LNCAP (cell line): ENCODE measurements at regions not wholly inside any gene's neighbourhood (a gene's known extent, or its start where the extent isn't known, plus 50 kb on each side); places are given as distances from the start of the nearest gene placed in this dataset.

Source experiments
- TF ChIP-seq, protein P1 (sequence below): fragments of 450-650 bp; IDR thresholded peaks from 2 replicates; pipeline ENCODE4 v1.5.1; 2017; ENCODE audit warnings: mild to moderate bottlenecking

DNA sequence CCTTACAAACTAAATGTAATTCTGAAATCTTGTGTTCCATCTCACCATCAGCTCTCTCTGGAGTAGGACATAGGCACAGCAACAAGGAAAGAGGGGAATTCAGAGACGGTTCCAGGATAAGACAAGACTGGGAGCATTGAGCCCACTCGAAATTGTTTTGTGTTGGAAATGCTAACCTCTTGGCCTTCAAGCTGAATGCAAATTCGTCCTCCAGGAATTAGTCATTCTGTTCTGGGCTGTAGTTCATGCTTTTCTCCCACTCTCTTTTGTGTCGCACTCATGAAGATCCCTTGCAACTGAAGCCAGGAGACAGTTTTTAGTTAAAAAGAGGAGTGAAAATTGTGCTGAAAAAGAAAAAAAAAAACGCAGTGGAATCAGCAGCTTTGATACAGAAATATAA is 121.7 kb upstream of the SEMA6A start:
- TF ChIP-seq, protein P1, sequence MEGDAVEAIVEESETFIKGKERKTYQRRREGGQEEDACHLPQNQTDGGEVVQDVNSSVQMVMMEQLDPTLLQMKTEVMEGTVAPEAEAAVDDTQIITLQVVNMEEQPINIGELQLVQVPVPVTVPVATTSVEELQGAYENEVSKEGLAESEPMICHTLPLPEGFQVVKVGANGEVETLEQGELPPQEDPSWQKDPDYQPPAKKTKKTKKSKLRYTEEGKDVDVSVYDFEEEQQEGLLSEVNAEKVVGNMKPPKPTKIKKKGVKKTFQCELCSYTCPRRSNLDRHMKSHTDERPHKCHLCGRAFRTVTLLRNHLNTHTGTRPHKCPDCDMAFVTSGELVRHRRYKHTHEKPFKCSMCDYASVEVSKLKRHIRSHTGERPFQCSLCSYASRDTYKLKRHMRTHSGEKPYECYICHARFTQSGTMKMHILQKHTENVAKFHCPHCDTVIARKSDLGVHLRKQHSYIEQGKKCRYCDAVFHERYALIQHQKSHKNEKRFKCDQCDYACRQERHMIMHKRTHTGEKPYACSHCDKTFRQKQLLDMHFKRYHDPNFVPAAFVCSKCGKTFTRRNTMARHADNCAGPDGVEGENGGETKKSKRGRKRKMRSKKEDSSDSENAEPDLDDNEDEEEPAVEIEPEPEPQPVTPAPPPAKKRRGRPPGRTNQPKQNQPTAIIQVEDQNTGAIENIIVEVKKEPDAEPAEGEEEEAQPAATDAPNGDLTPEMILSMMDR: no peak

DNA sequence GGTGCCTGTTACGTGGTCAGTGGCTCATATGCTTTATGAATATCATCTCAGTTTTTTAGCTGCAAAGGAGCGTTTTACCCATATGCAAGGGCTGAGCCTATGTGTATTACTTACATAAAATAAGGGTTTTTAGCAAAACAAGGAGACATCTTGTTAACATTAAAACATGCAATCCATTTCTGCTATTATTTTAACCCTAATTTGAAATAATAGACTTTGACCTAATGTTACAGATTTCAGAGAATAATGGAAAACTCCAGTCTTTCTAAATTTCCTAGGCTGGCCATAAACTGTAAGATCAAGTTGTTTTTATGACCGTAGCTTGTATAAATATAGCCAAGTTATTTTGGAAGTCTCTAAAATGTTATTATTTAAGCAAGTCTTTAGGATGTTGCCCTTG is 121.1 kb upstream of the SEMA6A start:
- TF ChIP-seq, protein P1: no peak

DNA sequence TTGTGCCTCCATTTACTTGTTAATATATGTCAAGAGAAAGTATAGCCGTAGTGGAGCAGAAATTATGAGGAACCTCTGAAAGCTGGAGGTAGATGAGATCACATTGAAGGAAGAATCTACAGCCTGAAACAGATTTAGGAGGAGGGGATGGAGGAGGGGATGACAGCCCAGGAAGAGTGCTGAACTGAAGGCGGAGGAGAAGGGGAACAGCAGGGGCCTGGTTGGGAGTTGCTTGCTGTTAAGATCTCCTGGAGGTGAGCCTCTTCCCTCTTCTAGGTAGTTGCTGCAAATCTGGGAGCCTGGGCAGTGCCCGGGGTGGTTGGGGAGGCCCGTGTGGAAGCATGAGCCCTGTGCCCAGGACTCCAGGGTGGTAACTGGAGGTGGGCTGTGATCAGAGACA is 111.8 kb upstream of the SEMA6A start:
- TF ChIP-seq, protein P1: no peak

DNA sequence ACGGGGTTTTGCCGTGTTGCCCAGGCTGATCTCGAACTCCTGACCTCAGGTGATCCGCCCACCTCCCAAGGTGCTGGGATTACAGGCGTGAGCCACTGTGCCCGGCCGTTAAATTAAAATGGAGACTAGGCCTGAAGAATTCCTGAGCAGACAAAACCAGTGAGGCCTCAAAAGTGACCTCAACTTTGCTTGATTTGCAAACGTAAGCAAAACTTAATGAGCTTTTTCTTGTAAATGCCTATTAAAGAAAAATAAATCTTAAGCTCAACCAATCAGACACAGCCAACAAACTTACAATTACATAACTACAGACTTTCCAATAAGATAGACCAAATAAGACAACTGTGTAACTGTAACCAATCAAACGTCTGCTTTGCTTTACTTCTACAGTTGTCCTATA is 111.3 kb upstream of the SEMA6A start:
- TF ChIP-seq, protein P1: no peak

DNA sequence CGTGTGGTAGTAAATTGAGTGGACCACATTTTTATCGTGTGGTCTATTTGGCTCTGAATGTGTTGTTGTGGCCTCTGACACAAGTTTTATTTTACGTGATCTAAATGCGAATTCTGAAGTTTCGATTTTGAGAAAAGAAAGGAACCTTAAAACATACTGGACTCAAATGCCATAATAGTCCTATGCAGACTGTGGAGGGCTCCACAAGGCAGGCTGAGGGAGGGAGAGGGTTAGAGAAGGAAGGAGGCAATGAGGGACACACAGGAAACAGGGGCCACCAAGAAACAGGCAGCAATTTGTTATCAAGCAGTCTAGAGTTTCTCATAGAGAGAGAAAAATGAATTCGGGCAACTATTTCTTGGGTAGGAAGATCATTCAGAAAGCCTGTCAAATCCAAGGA is 110.4 kb upstream of the SEMA6A start:
- TF ChIP-seq, protein P1: no peak

DNA sequence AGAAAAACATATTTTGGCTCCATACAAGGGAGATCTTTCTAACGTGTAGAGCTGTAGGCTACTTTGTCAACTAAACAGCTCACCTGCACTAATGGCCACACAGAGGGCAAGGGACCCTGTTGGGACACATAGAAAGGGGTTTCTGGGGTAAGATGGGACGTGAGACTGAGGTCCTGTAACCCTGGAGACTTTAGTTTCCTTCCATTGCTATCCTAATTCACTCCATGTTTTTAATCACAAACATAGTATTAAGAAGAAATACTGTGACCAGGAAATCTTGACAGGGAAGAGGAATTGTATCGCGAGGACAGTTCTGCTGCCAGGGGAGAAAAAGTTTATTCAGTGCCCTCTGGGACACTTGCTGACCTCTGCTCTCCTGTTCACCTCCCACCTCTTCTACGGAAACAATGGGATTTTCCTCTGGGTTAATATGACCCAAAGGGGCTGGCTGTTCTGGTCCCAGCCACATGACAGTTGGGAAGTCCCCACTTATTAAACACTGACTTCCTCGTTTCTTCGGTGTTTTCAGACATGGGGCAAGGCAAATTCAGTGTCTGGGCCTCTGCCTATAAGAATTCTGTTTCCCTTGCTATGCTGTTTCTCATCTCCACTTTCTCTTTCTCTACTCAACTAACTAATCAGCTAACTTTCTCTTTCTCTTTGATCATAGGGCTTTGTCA is 106.9 kb upstream of the SEMA6A start:
- TF ChIP-seq, protein P1: no peak

DNA sequence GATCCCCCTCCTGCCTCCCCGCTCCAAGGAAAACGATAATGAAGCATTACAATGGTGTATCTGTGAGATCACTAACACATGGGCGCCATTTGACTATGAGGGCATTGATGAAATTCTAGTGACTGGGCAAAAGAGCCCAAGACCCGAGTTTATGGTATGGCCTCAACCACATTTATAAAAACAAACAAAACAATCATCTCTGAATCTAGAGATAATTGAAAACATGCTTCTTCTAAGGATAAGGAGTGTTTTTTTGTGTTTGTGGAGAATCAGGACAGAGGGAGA is 100.9 kb upstream of the SEMA6A start:
- TF ChIP-seq, protein P1: no peak
